SK-N-SH (cell line): ENCODE measurements at regions not wholly inside any gene's neighbourhood (a gene's known extent, or its start where the extent isn't known, plus 50 kb on each side); places are given as distances from the start of the nearest gene placed in this dataset.
A peak's percentile ranks its signal among the peaks of the same experiment; 100 is the strongest.

ENCODE experiments used
- CTCF ChIA-PET: fragments of 300-600, 350-600 bp; formaldehyde crosslinking; extraction: SDS; loops from one replicate; lab custom pipeline; 2021; lab: Yijun Ruan, JAX
- POLR2A ChIA-PET: fragments of 350-600 bp; sonication (Branson Sonifier 250); formaldehyde crosslinking; extraction: SDS; loops from one replicate; lab custom pipeline; 2020; ENCODE audit warnings: antibody characterized with exemption, inconsistent platforms; lab: Yijun Ruan, JAX
- DNase-seq: peaks from one replicate; pipeline ENCODE4 v3.0.0; 2012
- H2AFZ ChIP-seq: fragments of 200-600 bp; sonication (generic); 2 replicates; pipeline ENCODE4 v1.8.1; 2016; ENCODE audit warnings: antibody characterized with exemption, mild to moderate bottlenecking, low read depth
- H3F3A ChIP-seq: fragments of 200-600 bp; sonication (generic); replicated peaks from 2 replicates; pipeline ENCODE3; 2016; ENCODE audit warnings: antibody characterized with exemption, mild to moderate bottlenecking; ENCODE audit not compliant: insufficient read depth
- H3K27ac ChIP-seq, 2 experiments: fragments of 200-500 bp in 1 of 2; fragments of 200-600 bp in 1 of 2; sonication (Bioruptor generic) in 1 of 2; sonication (generic), shearing (Covaris generic) in 1 of 2; 2 replicates each; pipeline versions ENCODE4 v1.5.1 to v1.6.1; 2014 to 2016; ENCODE audit warnings: low read depth in 2 of 2, inconsistent platforms in 1 of 2, low read length in 1 of 2, mild to moderate bottlenecking in 1 of 2, mixed read lengths in 1 of 2
- H3K27me3 ChIP-seq: fragments of 200-600 bp; sonication (generic), shearing (Covaris generic); 2 replicates; pipeline ENCODE4 v1.6.1; 2016; ENCODE audit warnings: mixed run types; ENCODE audit not compliant: insufficient read depth
- H3K36me3 ChIP-seq, 2 experiments: fragments of 200-500 bp in 1 of 2; fragments of 200-600 bp in 1 of 2; sonication (Bioruptor generic) in 1 of 2; sonication (generic) in 1 of 2; replicated peaks in 1 of 2; 2 replicates each; pipeline versions ENCODE3 to v1.5.1; 2014 to 2016; ENCODE audit warnings: low read length in 1 of 2, mild to moderate bottlenecking in 1 of 2; ENCODE audit not compliant: insufficient read depth in 2 of 2, control insufficient read depth in 1 of 2
- H3K4me1 ChIP-seq, 2 experiments: fragments of 200-500 bp in 1 of 2; fragments of 200-600 bp in 1 of 2; sonication (Bioruptor generic) in 1 of 2; sonication (generic), shearing (Covaris generic) in 1 of 2; 2 replicates each; pipeline versions ENCODE4 v1.5.1 to v1.6.1; 2014 to 2016; ENCODE audit warnings: low read depth in 1 of 2, low read length in 1 of 2, mixed run types in 1 of 2; ENCODE audit not compliant: insufficient read depth in 2 of 2, control insufficient read depth in 1 of 2
- H3K4me2 ChIP-seq: fragments of 200-600 bp; sonication (generic), shearing (Covaris generic); 2 replicates; pipeline ENCODE4 v1.6.1; 2017; ENCODE audit warnings: mixed run types
- H3K4me3 ChIP-seq, 2 experiments: fragments of 200-500 bp in 1 of 2; fragments of 200-600 bp in 1 of 2; sonication (Bioruptor generic) in 1 of 2; sonication (generic), shearing (Covaris generic) in 1 of 2; 2 replicates each; pipeline versions ENCODE4 v1.5.1 to v1.8.1; 2014 to 2016; ENCODE audit warnings: low read depth in 2 of 2, inconsistent platforms in 1 of 2, low read length in 1 of 2, mild to moderate bottlenecking in 1 of 2, mixed read lengths in 1 of 2, moderate library complexity in 1 of 2
- H3K79me2 ChIP-seq: fragments of 200-600 bp; sonication (generic); 2 replicates; pipeline ENCODE4 v1.8.1; 2017; ENCODE audit warnings: mild to moderate bottlenecking; ENCODE audit not compliant: insufficient read depth
- H3K9ac ChIP-seq: fragments of 200-600 bp; sonication (generic); 2 replicates; pipeline ENCODE4 v1.6.1; 2017; ENCODE audit warnings: mixed run types
- H3K9me2 ChIP-seq: fragments of 200-600 bp; sonication (generic); 2 replicates; pipeline ENCODE4 v1.6.1; 2017; ENCODE audit warnings: mixed run types
- H3K9me3 ChIP-seq: fragments of 200-600 bp; sonication (generic); 2 replicates; pipeline ENCODE4 v1.6.1; 2017; ENCODE audit warnings: mixed run types, mild to moderate bottlenecking, moderate library complexity
- H4K20me1 ChIP-seq: fragments of 200-600 bp; sonication (generic); 2 replicates; pipeline ENCODE4 v1.6.1; 2017; ENCODE audit warnings: mild to moderate bottlenecking, mixed run types; ENCODE audit not compliant: insufficient read depth
- ELF1 ChIP-seq: IDR thresholded peaks from 2 replicates; pipeline ENCODE4 v1.4.0; 2012
- FOSL2 ChIP-seq: IDR thresholded peaks from 2 replicates; pipeline ENCODE4 v1.4.0; 2012; ENCODE audit warnings: low read depth, mild to moderate bottlenecking, moderate library complexity, borderline replicate concordance
- FOXJ3 ChIP-seq: sonication (generic); formaldehyde crosslinking; IDR thresholded peaks from 2 replicates; pipeline ENCODE4 v1.5.1; 2020; ENCODE audit warnings: mild to moderate bottlenecking, missing genetic modification reagents
- GATA2 ChIP-seq: sonication (generic); formaldehyde crosslinking; IDR thresholded peaks from 2 replicates; pipeline ENCODE4 v1.5.0; 2020; ENCODE audit warnings: mild to moderate bottlenecking, missing genetic modification reagents
- JUND ChIP-seq: IDR thresholded peaks from 2 replicates; pipeline ENCODE4 v1.4.0; 2012
- MEF2A ChIP-seq: IDR thresholded peaks from 2 replicates; pipeline ENCODE4 v1.4.0; 2012; ENCODE audit warnings: low read depth, borderline replicate concordance
- MXI1 ChIP-seq: IDR thresholded peaks from 2 replicates; pipeline ENCODE4 v1.6.1; 2012; ENCODE audit warnings: mild to moderate bottlenecking, low read depth, low read length, improper control_type of control experiment
- NFIC ChIP-seq: IDR thresholded peaks from 2 replicates; pipeline ENCODE4 v1.4.0; 2012; ENCODE audit warnings: borderline replicate concordance
- NRF1 ChIP-seq: IDR thresholded peaks from 2 replicates; pipeline ENCODE4 v1.6.1; 2012; ENCODE audit warnings: low read depth, mild to moderate bottlenecking, low read length
- POLR2AphosphoS5 ChIP-seq: IDR thresholded peaks from 2 replicates; pipeline ENCODE4 v1.6.1; 2012; ENCODE audit warnings: low read depth, low read length
- RAD21 ChIP-seq: IDR thresholded peaks from 2 replicates; pipeline ENCODE4 v1.6.1; 2012; ENCODE audit warnings: mild to moderate bottlenecking, low read length
- RCOR1 ChIP-seq: fragments of 150-350 bp; IDR thresholded peaks from 2 replicates; pipeline ENCODE4 v1.6.1; 2017; ENCODE audit warnings: antibody characterized with exemption, low read length
- TCF12 ChIP-seq: IDR thresholded peaks from 2 replicates; pipeline ENCODE4 v1.4.0; 2012
- TEAD4 ChIP-seq: IDR thresholded peaks from 2 replicates; pipeline ENCODE4 v1.4.0; 2012; ENCODE audit warnings: mild to moderate bottlenecking, borderline replicate concordance; ENCODE audit not compliant: insufficient read depth
- YY1 ChIP-seq: IDR thresholded peaks from 2 replicates; pipeline ENCODE4 v1.4.0; 2012; ENCODE audit warnings: low read depth, mild to moderate bottlenecking
- WGBS: methylation state at CpG from one replicate; pipeline ENCODE4 v1.1.6; 2017; ENCODE audit warnings: low lambda C conversion rate; 5-methylcytosine and 5-hydroxymethylcytosine counted together
- TF ChIP-seq, protein P1 (sequence below): IDR thresholded peaks from 2 replicates; pipeline ENCODE4 v1.4.0; 2012; ENCODE audit warnings: low read depth, borderline replicate concordance
- TF ChIP-seq, protein P2 (sequence below): IDR thresholded peaks from 2 replicates; pipeline ENCODE4; 2012
- TF ChIP-seq, protein P3 (sequence below): fragments of 150-350 bp; IDR thresholded peaks from 2 replicates; pipeline ENCODE4 v1.6.1; 2017; ENCODE audit warnings: antibody characterized with exemption, low read length, low read depth, borderline replicate concordance
- TF ChIP-seq, protein P4 (sequence below): fragments of 200-600 bp; sonication (generic); IDR thresholded peaks from 2 replicates; pipeline ENCODE4 v1.6.1; 2017; ENCODE audit warnings: antibody characterized with exemption, mild to moderate bottlenecking, moderate library complexity

DNA sequence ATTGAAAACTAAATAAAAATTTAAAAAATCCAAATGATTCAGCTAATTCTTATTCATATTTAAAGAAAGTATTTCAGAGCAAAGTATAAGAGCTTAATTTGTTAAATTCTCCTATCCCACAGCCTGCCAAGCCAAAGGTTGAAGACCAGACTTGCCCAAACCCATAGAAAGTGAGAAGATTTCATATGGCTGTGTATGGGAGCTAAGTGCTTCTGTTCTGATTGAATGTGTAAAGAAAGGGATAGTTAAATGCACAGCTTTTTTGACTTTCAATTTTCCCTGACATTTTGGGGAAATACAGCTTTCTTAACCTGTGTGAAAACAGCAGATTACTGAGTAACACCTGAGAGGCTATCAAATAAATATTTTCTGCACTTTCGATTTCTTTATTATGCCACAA, 125.0 kb upstream of the MTAP start:
- H3K4me1 ChIP-seq = no peaks in the 10 kb centered on the region

DNA sequence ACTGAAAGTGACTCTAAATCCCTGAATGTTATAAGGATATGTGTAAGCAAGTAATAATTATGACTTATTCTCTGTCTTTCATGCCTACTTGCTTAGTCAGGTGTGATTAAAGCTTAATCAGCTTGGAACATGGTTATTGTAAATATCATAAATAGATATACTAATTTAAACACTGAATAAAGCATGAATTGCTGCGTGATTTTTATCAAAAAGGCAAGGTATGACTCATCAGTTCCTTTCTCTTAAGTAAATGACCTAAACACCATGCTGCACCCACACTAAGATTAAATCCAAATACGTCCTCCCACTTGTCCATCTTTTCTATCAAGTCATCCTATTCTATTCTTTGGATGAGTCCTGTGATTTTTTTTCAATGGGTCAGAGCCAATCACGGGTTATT, 124.6 kb upstream of the MTAP start:
- DNase-seq = no peak
- H2AFZ ChIP-seq = no peak overlapping the region
- H3K4me2 ChIP-seq = no peak overlapping the region
- no peaks in the 10 kb centered on the region for H3K4me1 ChIP-seq
- H3K36me3 ChIP-seq = no peaks in the 10 kb centered on the region
- no peak for TF ChIP-seq TCF12
- 0 out of 2 replicates have a peak, but pooled peaks have one; percentile 4 for TF ChIP-seq JUND
- no peaks in the 10 kb centered on the region for H3K9me2 ChIP-seq
- H3K27ac ChIP-seq = no peak overlapping the region
- no peaks in the 10 kb centered on the region for H3K9me3 ChIP-seq
- H3F3A ChIP-seq = no peaks in the 10 kb centered on the region
- peaks cover 4% of the 10 kb centered on the region; the same call in 1 of the 2 replicates for H3K27me3 ChIP-seq
- CTCF ChIA-PET = no interaction called here
- 0% methylated on average over 3 of the region's 3 CpGs for WGBS
- no peaks in the 10 kb centered on the region for H3K79me2 ChIP-seq
- H3K9ac ChIP-seq = no peak overlapping the region
- POLR2A ChIA-PET = no interaction called here
- no peaks in the 10 kb centered on the region for H4K20me1 ChIP-seq
- 0 out of 4 replicates have a peak overlapping the region, but pooled peaks of 1 of the 2 experiments have one; percentile 7 for H3K4me3 ChIP-seq

More for the DNA sequence above, 125.0 kb upstream of the MTAP start:
- ChIA-PET CTCF (no interaction called here), POLR2A (no interaction called here)
- Histone ChIP-seq H3K4me3 (no peak overlapping the region), H3K79me2 (no peaks in the 10 kb centered on the region), H3K9ac (no peak overlapping the region), H4K20me1 (no peaks in the 10 kb centered on the region), H3K9me2 (no peaks in the 10 kb centered on the region), H3F3A (no peaks in the 10 kb centered on the region), H3K4me2 (no peak overlapping the region)
- WGBS = 0% methylated on average over 1 of the region's 1 CpG
- no peak for TF ChIP-seq GATA2 (CRISPR knock-in tag)
- TF ChIP-seq FOSL2 = no peak
- TF ChIP-seq, all 33 proteins: peak for 0
- Histone ChIP-seq H3K36me3 (no peaks in the 10 kb centered on the region), H3K27ac (no peak overlapping the region), H2AFZ (no peak overlapping the region), H3K9me3 (no peaks in the 10 kb centered on the region), H3K27me3 (peaks cover 4% of the 10 kb centered on the region; the same call in 1 of the 2 replicates)
- no peak for DNase-seq

DNA sequence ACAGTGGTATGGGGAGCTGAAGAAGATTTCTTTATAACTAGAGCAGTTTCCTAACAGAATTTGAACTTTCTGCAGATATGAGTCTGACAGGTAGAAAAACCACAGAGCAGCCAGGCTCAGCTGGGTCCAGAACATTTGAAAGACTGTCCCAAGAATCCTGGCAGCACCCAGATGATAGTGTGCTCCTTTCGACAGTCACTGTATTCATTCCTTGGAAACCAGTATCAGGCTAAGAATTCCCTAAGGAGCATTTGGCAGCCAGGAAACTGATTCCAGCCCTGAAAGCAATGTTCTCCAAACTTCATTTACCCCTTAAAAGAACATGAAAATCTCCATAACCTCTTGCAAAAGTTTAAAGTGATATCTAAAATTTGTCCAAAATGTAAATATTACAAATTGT, 123.0 kb upstream of the MTAP start:
- H3K79me2 ChIP-seq = no peaks in the 10 kb centered on the region
- no peaks in the 10 kb centered on the region for H3K9me3 ChIP-seq
- no peak overlapping the region for H3K27ac ChIP-seq
- no peak overlapping the region for H3K9ac ChIP-seq
- no peaks in the 10 kb centered on the region for H3K9me2 ChIP-seq
- H3K36me3 ChIP-seq = no peaks in the 10 kb centered on the region
- no peak for DNase-seq
- H4K20me1 ChIP-seq = no peaks in the 10 kb centered on the region
- H3K4me2 ChIP-seq = no peak overlapping the region
- peaks cover 2% of the 10 kb centered on the region for H3F3A ChIP-seq
- H2AFZ ChIP-seq = no peak overlapping the region
- H3K4me3 ChIP-seq = no peak overlapping the region
- WGBS = 6% methylated on average over 1 of the region's 1 CpG
- CTCF ChIA-PET = no interaction called here
- POLR2A ChIA-PET = no interaction called here
- H3K27me3 ChIP-seq = peaks cover 4% of the 10 kb centered on the region; the same call in 1 of the 2 replicates
- no peaks in the 10 kb centered on the region for H3K4me1 ChIP-seq
- TF ChIP-seq YY1 (no peak), RAD21 (no peak), POLR2AphosphoS5 (no peak), NFIC (no peak), TEAD4 (no peak), ELF1 (no peak), RCOR1 (no peak), MEF2A (no peak), MXI1 (no peak), FOXJ3 (CRISPR knock-in tag) (no peak), NRF1 (no peak)
- TF ChIP-seq, protein P1, sequence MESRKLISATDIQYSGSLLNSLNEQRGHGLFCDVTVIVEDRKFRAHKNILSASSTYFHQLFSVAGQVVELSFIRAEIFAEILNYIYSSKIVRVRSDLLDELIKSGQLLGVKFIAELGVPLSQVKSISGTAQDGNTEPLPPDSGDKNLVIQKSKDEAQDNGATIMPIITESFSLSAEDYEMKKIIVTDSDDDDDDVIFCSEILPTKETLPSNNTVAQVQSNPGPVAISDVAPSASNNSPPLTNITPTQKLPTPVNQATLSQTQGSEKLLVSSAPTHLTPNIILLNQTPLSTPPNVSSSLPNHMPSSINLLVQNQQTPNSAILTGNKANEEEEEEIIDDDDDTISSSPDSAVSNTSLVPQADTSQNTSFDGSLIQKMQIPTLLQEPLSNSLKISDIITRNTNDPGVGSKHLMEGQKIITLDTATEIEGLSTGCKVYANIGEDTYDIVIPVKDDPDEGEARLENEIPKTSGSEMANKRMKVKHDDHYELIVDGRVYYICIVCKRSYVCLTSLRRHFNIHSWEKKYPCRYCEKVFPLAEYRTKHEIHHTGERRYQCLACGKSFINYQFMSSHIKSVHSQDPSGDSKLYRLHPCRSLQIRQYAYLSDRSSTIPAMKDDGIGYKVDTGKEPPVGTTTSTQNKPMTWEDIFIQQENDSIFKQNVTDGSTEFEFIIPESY = no peak
- TF ChIP-seq, protein P2, sequence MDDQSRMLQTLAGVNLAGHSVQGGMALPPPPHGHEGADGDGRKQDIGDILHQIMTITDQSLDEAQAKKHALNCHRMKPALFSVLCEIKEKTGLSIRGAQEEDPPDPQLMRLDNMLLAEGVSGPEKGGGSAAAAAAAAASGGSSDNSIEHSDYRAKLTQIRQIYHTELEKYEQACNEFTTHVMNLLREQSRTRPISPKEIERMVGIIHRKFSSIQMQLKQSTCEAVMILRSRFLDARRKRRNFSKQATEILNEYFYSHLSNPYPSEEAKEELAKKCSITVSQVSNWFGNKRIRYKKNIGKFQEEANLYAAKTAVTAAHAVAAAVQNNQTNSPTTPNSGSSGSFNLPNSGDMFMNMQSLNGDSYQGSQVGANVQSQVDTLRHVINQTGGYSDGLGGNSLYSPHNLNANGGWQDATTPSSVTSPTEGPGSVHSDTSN = no peak
- TF ChIP-seq, protein P3, sequence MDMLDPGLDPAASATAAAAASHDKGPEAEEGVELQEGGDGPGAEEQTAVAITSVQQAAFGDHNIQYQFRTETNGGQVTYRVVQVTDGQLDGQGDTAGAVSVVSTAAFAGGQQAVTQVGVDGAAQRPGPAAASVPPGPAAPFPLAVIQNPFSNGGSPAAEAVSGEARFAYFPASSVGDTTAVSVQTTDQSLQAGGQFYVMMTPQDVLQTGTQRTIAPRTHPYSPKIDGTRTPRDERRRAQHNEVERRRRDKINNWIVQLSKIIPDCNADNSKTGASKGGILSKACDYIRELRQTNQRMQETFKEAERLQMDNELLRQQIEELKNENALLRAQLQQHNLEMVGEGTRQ = no peak
- TF ChIP-seq, protein P4, sequence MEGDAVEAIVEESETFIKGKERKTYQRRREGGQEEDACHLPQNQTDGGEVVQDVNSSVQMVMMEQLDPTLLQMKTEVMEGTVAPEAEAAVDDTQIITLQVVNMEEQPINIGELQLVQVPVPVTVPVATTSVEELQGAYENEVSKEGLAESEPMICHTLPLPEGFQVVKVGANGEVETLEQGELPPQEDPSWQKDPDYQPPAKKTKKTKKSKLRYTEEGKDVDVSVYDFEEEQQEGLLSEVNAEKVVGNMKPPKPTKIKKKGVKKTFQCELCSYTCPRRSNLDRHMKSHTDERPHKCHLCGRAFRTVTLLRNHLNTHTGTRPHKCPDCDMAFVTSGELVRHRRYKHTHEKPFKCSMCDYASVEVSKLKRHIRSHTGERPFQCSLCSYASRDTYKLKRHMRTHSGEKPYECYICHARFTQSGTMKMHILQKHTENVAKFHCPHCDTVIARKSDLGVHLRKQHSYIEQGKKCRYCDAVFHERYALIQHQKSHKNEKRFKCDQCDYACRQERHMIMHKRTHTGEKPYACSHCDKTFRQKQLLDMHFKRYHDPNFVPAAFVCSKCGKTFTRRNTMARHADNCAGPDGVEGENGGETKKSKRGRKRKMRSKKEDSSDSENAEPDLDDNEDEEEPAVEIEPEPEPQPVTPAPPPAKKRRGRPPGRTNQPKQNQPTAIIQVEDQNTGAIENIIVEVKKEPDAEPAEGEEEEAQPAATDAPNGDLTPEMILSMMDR = no peak
